Ovary (tissue), 3 donors: ENCODE measurements at regions not wholly inside any gene's neighbourhood (a gene's known extent, or its start where the extent isn't known, plus 50 kb on each side); places are given as distances from the start of the nearest gene placed in this dataset.

ENCODE experiments used
- CTCF ChIP-seq, 3 donors: fragments of 450-650 bp in 2 of 3; fragments of 200-600 bp in 1 of 3; IDR thresholded peaks; one replicate each; pipeline versions ENCODE4 v1.5.1 to v1.8.0; 2016 to 2022; ENCODE audit warnings: antibody characterized with exemption in 3 of 3, mild to moderate bottlenecking in 1 of 3
- EP300 ChIP-seq: sonication (generic); formaldehyde crosslinking; IDR thresholded peaks from one replicate; pipeline ENCODE4 v1.6.1; 2017; ENCODE audit warnings: antibody characterized with exemption
- POLR2A ChIP-seq: fragments of 450-650 bp; IDR thresholded peaks from one replicate; pipeline ENCODE4 v1.6.1; 2017; ENCODE audit warnings: antibody characterized with exemption, mild to moderate bottlenecking, moderate library complexity
- donor health status: DM: no; HTN: no; CAD: no.

GRCh38 chr15:61653110-61653509 is 407.1 kb downstream of the VPS13C start:
- TF ChIP-seq EP300 (no peak), CTCF (IDR thresholded peaks at IDR 0.05) (no peak), POLR2A (no peak)
